ENCODE measurements at regions not wholly inside any gene's neighbourhood (a gene's known extent, or its start where the extent isn't known, plus 50 kb on each side); places are given as distances from the start of the nearest gene placed in this dataset.
"Not testable (repeated sequence)": the region's sequence is repeated elsewhere in the genome, so short reads cannot be mapped to it uniquely, and the experiment has no call there.

- not testable (repeated sequence) for DNase-seq
Measured at GRCh38 chr6:60574723-60575122, 1711.3 kb downstream of the KHDRBS2 start.

- peak; percentile 18 for DNase-seq
Measured at GRCh38 chr6:60572607-60573006, 1713.4 kb downstream of the KHDRBS2 start.

- peak; percentile 3 for DNase-seq
Measured at GRCh38 chr6:60571293-60572016, 1714.6 kb downstream of the KHDRBS2 start.

GRCh38 chr6:60570599-60570998 is 1715.4 kb downstream of the KHDRBS2 start:
- not testable (repeated sequence) for DNase-seq

- DNase-seq: not testable (repeated sequence)
Measured at GRCh38 chr6:60567447-60568187, 1718.4 kb downstream of the KHDRBS2 start.

GRCh38 chr6:60566387-60566786 is 1719.6 kb downstream of the KHDRBS2 start:
- DNase-seq: not testable (repeated sequence)

GRCh38 chr6:60559702-60560101 is 1726.3 kb downstream of the KHDRBS2 start:
- DNase-seq: not testable (repeated sequence)

GRCh38 chr6:60547340-60547739 is 1738.7 kb downstream of the KHDRBS2 start:
- not testable (repeated sequence) for DNase-seq

GRCh38 chr6:60524770-60525169 is 1761.3 kb downstream of the KHDRBS2 start:
- DNase-seq: not testable (repeated sequence)

- not testable (repeated sequence) for DNase-seq
Measured at GRCh38 chr6:60477747-60478146, 1808.3 kb downstream of the KHDRBS2 start.

GRCh38 chr6:60473805-60474204 is 1812.2 kb downstream of the KHDRBS2 start:
- DNase-seq: not testable (repeated sequence)

GRCh38 chr6:60471426-60471825 is 1814.6 kb downstream of the KHDRBS2 start:
- DNase-seq: not testable (repeated sequence)

GRCh38 chr6:60450428-60450827 is 1835.6 kb downstream of the KHDRBS2 start:
- DNase-seq: not testable (repeated sequence)

- DNase-seq: not testable (repeated sequence)
Measured at GRCh38 chr6:60444532-60444931, 1841.5 kb downstream of the KHDRBS2 start.

- DNase-seq: not testable (repeated sequence)
Measured at GRCh38 chr6:60439709-60440108, 1846.3 kb downstream of the KHDRBS2 start.

GRCh38 chr6:60422691-60423090 is 1863.3 kb downstream of the KHDRBS2 start:
- DNase-seq: not testable (repeated sequence)

GRCh38 chr6:60416118-60416517 is 1869.9 kb downstream of the KHDRBS2 start:
- not testable (repeated sequence) for DNase-seq

- DNase-seq: not testable (repeated sequence)
Measured at GRCh38 chr6:60408747-60409146, 1877.3 kb downstream of the KHDRBS2 start.

GRCh38 chr6:60403268-60403667 is 1882.8 kb downstream of the KHDRBS2 start:
- DNase-seq: not testable (repeated sequence)

GRCh38 chr6:60402490-60402889 is 1883.5 kb downstream of the KHDRBS2 start:
- DNase-seq: not testable (repeated sequence)

- DNase-seq: not testable (repeated sequence)
Measured at GRCh38 chr6:60395261-60395660, 1890.8 kb downstream of the KHDRBS2 start.

- DNase-seq: peak; percentile 1
Measured at GRCh38 chr6:60392969-60393368, 1893.1 kb downstream of the KHDRBS2 start.

GRCh38 chr6:60389094-60389493 is 1896.9 kb downstream of the KHDRBS2 start:
- not testable (repeated sequence) for DNase-seq
